Colonic mucosa (tissue), 4 donors: ENCODE measurements at regions not wholly inside any gene's neighbourhood (a gene's known extent, or its start where the extent isn't known, plus 50 kb on each side); places are given as distances from the start of the nearest gene placed in this dataset.

Experiments
- DNase-seq: peaks from one replicate; pipeline ENCODE4 v3.0.0-alpha.2; 2020
- H3K27ac ChIP-seq: fragments of 200-600 bp; one replicate; pipeline ENCODE4 v1.8.0; 2021
- H3K27me3 ChIP-seq: fragments of 200-600 bp; one replicate; pipeline ENCODE4 v1.8.0; 2021
- H3K36me3 ChIP-seq: fragments of 200-600 bp; one replicate; pipeline ENCODE4 v1.8.0; 2021
- H3K4me1 ChIP-seq: fragments of 200-600 bp; one replicate; pipeline ENCODE4 v1.8.0; 2021; ENCODE audit warnings: mild to moderate bottlenecking
- H3K4me3 ChIP-seq: fragments of 200-600 bp; one replicate; pipeline ENCODE4 v1.8.0; 2021
- H3K9ac ChIP-seq, 2 donors: one replicate each; pipeline ENCODE4 v1.7.0; 2013; ENCODE audit warnings: control low read depth in 2 of 2, low read depth in 2 of 2, low read length in 2 of 2
- H3K9me3 ChIP-seq: fragments of 200-600 bp; one replicate; pipeline ENCODE4 v1.8.0; 2021
- intact Hi-C: fragments of 100-400 bp; cut with DNase I; formaldehyde crosslinking; loops from one replicate; pipeline ENCODE4 v1.14.1; 2022
- TF ChIP-seq, protein P1 (sequence below): fragments of 200-600 bp; IDR thresholded peaks from one replicate; pipeline ENCODE4 v1.8.0; 2022; ENCODE audit warnings: antibody characterized with exemption, mild to moderate bottlenecking
- donor health status: healthy.
- donor health status: DM: no; HTN: no; CAD: no.
- donor health status: DM: no; HTN: no; CAD: no.

DNA sequence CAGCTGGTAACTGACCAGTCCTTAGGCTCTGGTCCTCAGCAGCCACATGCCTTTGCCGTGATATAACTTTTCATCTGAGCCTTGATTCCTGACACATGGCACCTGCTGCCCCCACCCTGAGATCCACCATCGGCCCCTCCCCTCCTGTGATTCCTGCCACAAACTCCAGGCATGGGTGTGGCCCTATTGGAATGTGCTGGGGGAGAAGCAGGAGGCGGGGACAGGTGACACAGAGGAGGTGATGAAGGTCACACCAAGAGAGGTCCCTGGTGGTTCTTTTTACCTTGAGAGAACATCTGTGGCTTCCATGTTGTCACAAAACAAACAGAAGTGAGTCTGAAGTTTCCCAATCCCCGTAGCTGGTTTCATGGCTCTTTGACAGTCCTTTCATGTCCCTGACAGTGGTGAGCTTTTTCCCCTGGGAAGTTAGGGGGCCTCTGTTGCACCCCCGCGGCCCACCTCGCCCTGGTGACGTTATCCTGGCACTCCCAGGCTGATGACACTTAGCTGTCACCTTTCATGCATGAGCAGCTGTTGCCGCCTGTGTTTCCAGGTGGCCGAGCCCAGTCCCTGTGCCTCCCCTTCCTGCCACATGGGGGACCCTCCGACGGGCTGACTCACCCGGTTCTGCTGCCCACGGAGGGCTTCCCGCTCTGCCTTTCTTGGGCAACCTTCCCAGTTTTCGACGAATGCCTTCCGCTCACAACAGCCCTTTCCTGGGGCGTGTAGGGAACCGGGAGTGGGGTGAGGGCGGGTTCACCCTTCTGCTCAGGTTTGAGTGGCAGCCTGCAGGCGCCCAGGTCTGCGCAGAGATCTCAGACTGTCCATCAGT lies 66.3 kb upstream of the GLI2 start:
- H3K9me3 ChIP-seq, result no peaks in the 10 kb centered on the region
- H3K36me3 ChIP-seq, result no peaks in the 10 kb centered on the region
- H3K4me1 ChIP-seq, result no peaks in the 10 kb centered on the region
- intact Hi-C loops, result no loop called here
- H3K9ac ChIP-seq, result no peak overlapping the region
- DNase-seq, result no peak
- H3K4me3 ChIP-seq, result no peak overlapping the region
- TF ChIP-seq, protein P1, sequence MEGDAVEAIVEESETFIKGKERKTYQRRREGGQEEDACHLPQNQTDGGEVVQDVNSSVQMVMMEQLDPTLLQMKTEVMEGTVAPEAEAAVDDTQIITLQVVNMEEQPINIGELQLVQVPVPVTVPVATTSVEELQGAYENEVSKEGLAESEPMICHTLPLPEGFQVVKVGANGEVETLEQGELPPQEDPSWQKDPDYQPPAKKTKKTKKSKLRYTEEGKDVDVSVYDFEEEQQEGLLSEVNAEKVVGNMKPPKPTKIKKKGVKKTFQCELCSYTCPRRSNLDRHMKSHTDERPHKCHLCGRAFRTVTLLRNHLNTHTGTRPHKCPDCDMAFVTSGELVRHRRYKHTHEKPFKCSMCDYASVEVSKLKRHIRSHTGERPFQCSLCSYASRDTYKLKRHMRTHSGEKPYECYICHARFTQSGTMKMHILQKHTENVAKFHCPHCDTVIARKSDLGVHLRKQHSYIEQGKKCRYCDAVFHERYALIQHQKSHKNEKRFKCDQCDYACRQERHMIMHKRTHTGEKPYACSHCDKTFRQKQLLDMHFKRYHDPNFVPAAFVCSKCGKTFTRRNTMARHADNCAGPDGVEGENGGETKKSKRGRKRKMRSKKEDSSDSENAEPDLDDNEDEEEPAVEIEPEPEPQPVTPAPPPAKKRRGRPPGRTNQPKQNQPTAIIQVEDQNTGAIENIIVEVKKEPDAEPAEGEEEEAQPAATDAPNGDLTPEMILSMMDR, result no peak
- H3K27ac ChIP-seq, result no peak overlapping the region
- H3K27me3 ChIP-seq, result no peaks in the 10 kb centered on the region

DNA sequence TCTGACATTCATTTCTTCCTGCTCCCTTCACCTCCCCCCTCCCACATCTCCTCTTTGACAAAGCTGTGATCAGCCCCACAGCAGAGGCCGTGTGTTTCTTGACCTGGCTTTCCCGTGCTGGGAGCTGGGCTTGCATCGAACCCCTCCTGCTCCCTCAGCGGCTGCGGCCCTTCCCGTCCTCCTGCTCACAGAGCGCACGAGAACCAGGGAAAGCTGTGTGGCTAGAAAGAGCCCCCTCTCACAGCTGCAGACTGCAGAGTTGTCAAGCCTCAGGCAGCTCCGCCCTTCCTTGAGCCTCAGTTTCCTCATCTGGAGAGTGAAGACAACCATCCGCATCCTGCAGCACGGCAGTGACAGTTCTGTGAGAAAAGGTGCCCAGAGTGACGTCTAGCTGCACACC lies 65.7 kb upstream of the GLI2 start:
- intact Hi-C loops, result no loop called here
- H3K4me1 ChIP-seq, result no peaks in the 10 kb centered on the region
- no peaks in the 10 kb centered on the region for H3K36me3 ChIP-seq
- no peaks in the 10 kb centered on the region for H3K27me3 ChIP-seq
- no peak overlapping the region for H3K4me3 ChIP-seq
- H3K9me3 ChIP-seq, result no peaks in the 10 kb centered on the region
- TF ChIP-seq, protein P1, result no peak
- no peak for DNase-seq
- H3K9ac ChIP-seq, result no peak overlapping the region
- no peak overlapping the region for H3K27ac ChIP-seq

DNA sequence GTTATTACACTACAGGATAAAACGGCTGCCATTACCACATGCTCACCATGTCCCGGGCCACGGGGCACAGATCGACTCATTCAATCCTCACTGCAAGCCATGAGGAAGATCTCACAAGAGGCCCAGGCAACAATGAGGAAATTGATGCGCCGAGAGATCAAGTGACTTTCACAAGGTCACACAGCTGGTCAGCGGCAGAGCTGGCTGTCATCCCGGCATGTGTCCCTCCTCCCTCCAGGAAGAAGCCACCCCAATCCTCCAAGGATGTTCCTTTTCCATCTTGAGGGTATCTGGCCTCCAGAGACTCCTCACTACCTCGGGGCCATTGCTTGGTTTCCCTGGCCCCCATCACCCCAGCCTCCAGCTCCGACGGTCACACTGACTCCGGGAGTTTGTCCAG lies 65.3 kb upstream of the GLI2 start:
- Histone ChIP-seq H3K4me1 (no peaks in the 10 kb centered on the region), H3K9ac (no peak overlapping the region), H3K27me3 (no peaks in the 10 kb centered on the region), H3K9me3 (no peaks in the 10 kb centered on the region), H3K4me3 (no peak overlapping the region), H3K36me3 (no peaks in the 10 kb centered on the region), H3K27ac (no peak overlapping the region)
- intact Hi-C loops, result no loop called here
- TF ChIP-seq, protein P1, result no peak
- DNase-seq, result no peak

DNA sequence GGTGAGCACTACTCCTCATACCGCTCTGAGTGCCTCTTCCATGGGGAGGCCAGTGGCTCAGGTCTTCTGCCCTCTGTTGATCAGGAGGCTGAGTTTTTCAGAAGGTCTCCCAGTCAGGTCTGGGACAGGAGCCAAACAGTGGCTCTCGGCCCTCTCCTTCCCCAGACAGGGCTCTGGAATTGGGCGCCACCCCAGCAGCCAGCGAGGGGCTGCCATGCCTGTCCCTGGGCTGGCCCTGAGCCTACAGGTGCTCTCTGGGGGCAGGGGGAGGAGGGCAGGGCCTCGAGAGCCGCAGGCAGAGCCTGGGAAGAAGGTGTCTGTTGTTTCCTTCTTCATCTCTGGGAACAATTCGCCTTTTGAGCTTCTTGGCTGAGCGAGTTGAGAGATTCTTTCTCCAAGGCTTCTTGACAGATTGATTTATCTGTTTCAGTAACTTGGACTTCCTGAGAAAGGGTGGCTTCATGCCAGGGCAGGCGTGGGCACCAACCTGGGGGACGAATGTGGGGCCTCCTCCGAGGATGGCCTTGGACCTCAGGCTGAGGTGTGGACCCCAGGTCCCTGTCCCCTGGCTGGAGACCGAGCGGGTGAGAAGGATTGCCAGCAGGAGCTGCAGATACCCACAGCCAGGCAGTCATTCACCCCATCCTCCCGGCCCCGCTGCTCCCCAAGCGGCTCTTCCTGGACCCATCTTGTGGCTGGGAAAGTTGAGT lies 64.7 kb upstream of the GLI2 start:
- Histone ChIP-seq H3K9me3 (no peaks in the 10 kb centered on the region), H3K4me1 (no peaks in the 10 kb centered on the region), H3K9ac (no peak overlapping the region), H3K27ac (no peak overlapping the region), H3K4me3 (no peak overlapping the region), H3K36me3 (no peaks in the 10 kb centered on the region), H3K27me3 (no peaks in the 10 kb centered on the region)
- intact Hi-C loops, result no loop called here
- no peak for DNase-seq
- TF ChIP-seq, protein P1, result no peak

DNA sequence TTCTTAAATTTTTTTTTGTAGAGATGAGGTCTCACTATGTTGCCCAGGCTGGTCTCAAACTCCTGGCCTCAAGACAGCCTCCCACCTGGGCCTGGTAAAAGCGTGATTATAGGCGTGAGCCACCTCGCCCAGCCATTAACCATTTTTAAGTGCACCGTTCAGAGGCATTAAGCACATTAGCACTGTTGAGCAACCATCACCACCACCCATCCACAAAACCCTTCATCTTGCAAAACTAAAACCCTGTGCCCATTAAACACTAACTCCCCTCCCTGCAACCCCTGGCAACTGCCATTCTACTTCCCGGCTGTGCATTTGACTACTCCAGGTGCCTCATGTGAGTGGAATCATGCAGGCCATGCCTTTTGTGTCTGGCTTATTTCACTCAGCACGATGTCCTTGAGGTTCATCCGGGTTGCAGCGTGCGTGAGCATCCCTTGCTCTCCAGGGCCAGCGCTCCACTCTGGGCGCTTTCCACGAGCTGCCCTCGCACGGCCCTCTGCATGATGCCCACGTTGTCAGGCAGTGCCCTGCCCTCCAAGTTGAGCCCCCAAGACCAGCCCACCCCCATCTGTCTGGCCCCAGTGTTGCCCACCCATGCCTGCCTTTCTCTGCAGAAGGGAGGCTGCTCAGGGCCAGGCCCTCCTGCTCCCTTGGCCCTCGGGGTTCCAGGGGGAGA lies 63.0 kb upstream of the GLI2 start:
- H3K9me3 ChIP-seq, result no peaks in the 10 kb centered on the region
- H3K36me3 ChIP-seq, result no peaks in the 10 kb centered on the region
- DNase-seq, result no peak
- intact Hi-C loops, result no loop called here
- H3K4me3 ChIP-seq, result no peak overlapping the region
- H3K27ac ChIP-seq, result no peak overlapping the region
- H3K27me3 ChIP-seq, result no peaks in the 10 kb centered on the region
- TF ChIP-seq, protein P1, result no peak
- H3K4me1 ChIP-seq, result no peaks in the 10 kb centered on the region
- H3K9ac ChIP-seq, result no peak overlapping the region
